Left renal cortex interstitium (tissue), 4 donors: ENCODE measurements at regions not wholly inside any gene's neighbourhood (a gene's known extent, or its start where the extent isn't known, plus 50 kb on each side); places are given as distances from the start of the nearest gene placed in this dataset.

Source experiments
- DNase-seq, 4 donors: peaks; one replicate each; pipeline ENCODE4 v3.0.0-alpha.2; 2013; ENCODE audit warnings: low read depth in 4 of 4, low spot score in 2 of 4, missing footprints in 1 of 4

DNA sequence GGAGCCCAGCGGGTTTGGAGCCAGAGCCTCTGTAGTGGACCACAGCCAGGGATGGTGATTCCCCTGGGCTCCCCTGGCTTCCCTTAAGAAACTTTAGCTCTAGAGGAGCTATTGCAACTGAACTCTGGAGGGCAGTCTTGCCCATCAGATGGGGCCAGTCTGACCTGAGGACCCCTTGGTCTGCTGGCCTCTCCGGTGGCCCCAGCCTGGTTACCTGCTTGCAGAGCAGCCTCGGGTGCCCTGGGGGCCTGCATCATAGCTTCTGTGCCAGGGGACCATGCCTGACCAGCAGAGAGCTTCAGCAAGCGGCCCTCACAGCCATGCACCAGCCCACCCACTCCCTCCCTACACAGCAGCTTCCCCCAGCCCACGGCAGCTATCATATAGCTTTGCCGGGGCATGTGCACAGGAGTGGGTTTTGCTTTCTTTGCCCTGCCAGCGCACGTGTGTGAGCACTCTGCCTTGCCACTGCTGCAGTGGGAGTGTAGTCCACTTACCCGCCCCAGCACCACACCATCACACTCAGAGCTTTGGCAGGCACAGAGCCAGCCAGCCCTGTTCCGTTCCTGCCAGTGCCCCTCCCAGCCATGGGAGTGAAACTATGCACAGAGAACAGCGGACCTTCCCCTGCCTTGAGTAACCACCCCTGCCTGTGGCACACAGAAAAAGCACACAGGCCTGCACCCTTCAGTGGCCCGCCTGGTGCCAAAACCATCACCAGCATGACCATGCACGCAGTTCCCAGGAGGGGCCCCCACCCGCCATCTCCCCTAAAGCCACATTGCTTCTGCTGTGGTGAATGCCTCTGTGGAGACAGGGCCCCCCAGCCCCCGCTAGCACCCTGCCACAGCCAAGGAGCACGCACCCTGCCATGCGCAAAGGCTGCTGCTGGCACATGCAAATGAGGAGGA lies 442.9 kb upstream of the NEGR1 start:
- DNase-seq: no peak

GRCh38 chr1:72705921-72706320 lies 423.6 kb upstream of the NEGR1 start:
- no peak for DNase-seq

- DNase-seq: no peak
Measured at GRCh38 chr1:72704841-72705477, 422.6 kb upstream of the NEGR1 start.

DNA sequence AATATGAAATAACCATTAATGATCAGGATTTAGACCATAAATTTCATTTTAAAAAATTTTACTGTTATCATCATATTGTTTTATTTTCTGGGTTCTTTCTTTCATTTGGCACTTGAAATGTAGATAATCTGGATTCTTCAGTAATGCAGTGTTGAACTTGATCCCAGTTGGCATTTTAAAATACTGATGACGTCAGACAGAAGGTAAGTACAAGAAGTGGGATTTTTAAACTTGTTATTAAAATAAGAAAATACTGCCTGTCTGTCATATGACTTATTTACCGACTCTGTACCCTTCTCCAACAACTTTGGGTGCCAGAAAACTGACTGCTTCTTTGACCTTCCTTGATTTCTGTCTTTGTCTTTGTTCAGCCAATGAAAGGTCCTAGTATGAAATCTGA lies 415.1 kb upstream of the NEGR1 start:
- DNase-seq: no peak

- no peak for DNase-seq
Measured at GRCh38 chr1:72693899-72694298, 411.6 kb upstream of the NEGR1 start.

GRCh38 chr1:72693376-72693775 lies 411.0 kb upstream of the NEGR1 start:
- DNase-seq: no peak

DNA sequence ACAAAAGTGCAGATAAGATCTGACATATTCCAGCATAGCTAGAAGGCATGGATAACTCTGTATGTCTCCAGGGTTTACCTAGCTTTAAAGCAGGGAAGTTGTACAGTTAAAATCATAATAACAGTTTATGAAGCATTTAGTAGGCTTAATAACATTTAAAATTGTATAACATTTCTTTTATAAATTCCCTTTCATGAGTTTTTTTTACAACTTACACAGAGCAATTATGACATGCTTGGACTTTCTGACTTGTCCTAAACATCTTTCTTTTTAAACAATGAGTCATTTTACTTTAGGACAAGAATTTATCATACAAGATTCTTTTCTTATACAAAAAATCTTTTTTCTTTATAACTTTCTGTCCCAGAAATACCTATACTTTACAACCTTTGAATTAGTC lies 408.5 kb upstream of the NEGR1 start:
- DNase-seq: no peak

GRCh38 chr1:72678683-72679082 lies 396.3 kb upstream of the NEGR1 start:
- no peak for DNase-seq

DNA sequence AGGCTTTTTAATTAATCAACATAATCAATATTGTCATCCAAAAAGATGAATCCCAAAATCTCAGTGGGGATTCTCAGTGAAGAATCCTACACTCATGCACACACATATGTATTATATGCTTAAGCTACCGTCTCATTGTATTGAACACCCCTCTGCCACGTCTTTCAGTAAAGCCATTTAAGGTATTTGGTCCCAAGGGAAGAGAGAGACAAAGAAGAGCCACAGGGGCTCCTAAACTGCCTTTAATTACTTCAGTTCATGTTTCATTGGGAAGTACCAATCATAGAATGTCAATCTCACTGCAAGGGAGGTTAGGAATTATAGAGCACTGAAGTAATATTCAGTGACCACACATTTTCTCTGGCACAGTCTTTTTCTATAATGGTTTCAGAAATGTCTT lies 388.6 kb upstream of the NEGR1 start:
- DNase-seq: no peak

GRCh38 chr1:72662918-72663317 lies 380.6 kb upstream of the NEGR1 start:
- DNase-seq: no peak

DNA sequence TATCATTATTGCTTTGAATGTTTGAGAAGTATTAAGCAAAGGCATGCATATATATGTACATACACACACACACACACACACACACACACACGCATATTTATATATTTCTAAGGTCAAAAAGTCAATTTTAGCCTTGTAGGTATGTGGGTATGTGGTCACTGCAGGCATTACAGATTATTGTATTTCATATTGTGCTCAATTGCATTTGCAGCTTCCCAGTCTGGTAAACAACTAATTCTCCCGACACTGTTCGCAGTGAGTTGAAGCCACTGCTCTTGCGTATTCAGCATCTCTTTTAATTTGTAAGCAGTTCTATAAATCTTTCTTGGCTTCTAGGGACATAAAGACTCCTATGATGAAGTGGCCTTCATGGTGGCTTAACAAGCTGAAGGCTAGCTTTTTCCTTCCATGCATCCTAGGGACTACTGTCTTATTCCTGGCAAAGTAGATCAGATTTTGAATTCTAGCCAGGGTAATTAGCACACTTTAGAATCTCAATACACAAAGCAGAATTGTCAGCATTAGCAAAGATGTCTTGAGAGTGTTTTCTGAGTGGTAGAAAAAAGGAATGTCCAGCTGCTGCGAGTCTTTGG lies 368.6 kb upstream of the NEGR1 start:
- DNase-seq: no peak

GRCh38 chr1:72649991-72650390 lies 367.7 kb upstream of the NEGR1 start:
- no peak for DNase-seq

DNA sequence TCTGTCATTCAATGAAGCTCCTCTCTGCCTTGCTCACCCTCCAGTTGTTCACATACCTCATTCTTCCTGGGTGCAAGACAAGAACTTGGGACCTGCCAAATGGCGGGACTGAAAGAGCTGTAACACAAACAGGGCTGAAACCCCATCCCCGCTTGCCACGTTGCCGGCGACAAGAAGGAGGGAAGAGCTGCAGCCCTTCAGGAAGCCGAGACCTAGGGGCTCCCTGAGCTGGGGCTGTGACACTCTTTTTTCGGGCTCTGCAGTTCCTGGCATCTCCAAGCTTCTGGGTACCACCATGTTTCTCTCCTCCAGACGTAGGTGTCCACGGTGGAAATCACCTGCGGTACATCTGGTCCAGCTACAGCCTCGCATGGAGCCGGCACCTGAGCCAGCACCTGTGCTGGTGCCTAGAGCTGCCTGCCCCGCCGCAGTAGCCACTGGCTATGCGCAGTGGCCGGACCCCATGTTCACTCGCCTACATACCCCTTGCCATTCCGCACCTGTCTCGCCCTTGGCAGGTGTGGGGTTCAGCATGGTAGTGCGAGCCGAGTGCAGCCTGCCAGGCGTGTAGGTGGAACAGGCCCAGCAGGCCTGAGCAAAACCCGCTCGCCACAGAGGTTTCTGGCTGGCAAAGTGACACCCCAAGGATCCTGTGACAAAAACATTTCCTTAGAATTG lies 367.0 kb upstream of the NEGR1 start:
- no peak for DNase-seq

DNA sequence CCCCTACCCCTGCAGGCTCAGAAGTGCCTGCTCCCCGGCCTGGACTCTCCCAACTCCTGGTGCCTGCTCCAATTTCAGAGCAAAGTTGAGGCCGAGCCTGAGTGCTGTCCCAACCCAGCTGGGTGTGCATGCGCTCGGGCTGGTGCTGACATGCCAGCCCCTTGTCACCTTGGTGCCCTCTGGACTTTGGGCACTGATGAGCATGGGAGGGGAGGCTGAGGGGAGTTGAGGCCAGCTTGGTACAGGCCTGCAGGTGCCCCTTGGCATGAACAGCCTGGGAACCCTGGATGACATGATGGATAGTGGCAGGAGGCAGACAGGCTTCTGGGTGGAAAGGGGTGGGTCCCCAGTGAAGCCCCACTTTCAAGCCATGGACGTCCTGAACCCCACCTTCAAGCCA lies 366.1 kb upstream of the NEGR1 start:
- no peak for DNase-seq

GRCh38 chr1:72643142-72643541 lies 360.8 kb upstream of the NEGR1 start:
- no peak for DNase-seq

- no peak for DNase-seq
Measured at GRCh38 chr1:72637593-72637992, 355.3 kb upstream of the NEGR1 start.

GRCh38 chr1:72636631-72637030 lies 354.3 kb upstream of the NEGR1 start:
- DNase-seq: no peak

- DNase-seq: no peak
Measured at GRCh38 chr1:72635719-72636118, 353.4 kb upstream of the NEGR1 start.

DNA sequence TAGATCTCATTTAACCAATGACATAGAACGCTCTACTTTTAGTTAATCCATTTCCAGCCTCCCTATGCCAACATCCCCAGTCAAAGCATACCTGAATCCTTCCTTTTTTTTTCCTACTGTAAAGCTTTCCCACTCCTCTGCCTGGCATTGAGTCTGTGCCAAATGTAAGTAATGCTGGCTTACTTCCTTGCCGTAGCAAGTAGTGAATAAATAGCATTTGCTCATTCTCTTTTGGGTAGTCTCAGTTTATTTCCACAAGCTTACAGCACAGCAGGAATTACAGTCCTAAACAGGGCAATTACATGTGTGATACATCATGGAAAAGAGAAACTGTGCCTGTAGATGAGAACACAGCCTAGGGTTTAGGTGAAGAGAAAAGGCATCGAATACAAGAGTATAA lies 352.6 kb upstream of the NEGR1 start:
- DNase-seq: no peak

- no peak for DNase-seq
Measured at GRCh38 chr1:72631449-72631848, 349.1 kb upstream of the NEGR1 start.

DNA sequence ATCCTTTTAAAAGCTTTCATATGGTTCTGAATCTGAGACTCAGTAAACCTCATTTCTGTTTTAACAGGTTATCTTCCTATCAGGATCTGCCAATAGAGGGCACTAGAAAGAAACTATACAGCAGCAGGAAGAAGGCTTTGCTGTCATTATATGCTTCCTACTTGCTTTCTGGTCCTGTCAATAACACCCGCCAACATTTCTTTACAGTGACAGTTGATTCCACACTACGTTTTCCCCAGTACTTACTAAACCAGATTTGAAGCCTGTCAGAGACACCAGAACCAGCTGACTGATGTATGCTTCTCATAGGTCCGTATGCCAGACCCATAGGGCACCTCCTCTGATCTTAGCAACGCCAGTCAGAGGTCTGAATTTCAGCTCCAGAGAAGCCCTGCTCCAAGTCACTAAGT lies 341.0 kb upstream of the NEGR1 start:
- DNase-seq: peak in 3 of 4 donors; percentile 6 to 37 (median 14)
